ENCODE measurements at regions not wholly inside any gene's neighbourhood (a gene's known extent, or its start where the extent isn't known, plus 50 kb on each side); places are given as distances from the start of the nearest gene placed in this dataset.
"Not testable (repeated sequence)": the region's sequence is repeated elsewhere in the genome, so short reads cannot be mapped to it uniquely, and the experiment has no call there.

- not testable (repeated sequence) for TF ChIP-seq CTCF (IDR thresholded peaks at IDR 0.05); EP300 (IDR thresholded peaks at IDR 0.05; ENCODE audit: low read depth); POLR2AphosphoS5 (IDR thresholded peaks at IDR 0.05)
These were observed 236.2 kb upstream of the FRG2C start for GRCh38 chr3:75427906-75428305.
